Mucosa of stomach (tissue), 1 donor: ENCODE measurements at regions not wholly inside any gene's neighbourhood (a gene's known extent, or its start where the extent isn't known, plus 50 kb on each side); places are given as distances from the start of the nearest gene placed in this dataset.

Experiments used
- H3K27me3 ChIP-seq: one replicate; pipeline ENCODE4 v1.7.0; 2013; ENCODE audit warnings: mild to moderate bottlenecking, low read length; ENCODE audit not compliant: control insufficient read depth, insufficient read depth
- H3K36me3 ChIP-seq: one replicate; pipeline ENCODE4 v1.7.0; 2013; ENCODE audit warnings: low read length; ENCODE audit not compliant: control insufficient read depth, insufficient read depth
- H3K4me1 ChIP-seq: one replicate; pipeline ENCODE4 v1.7.0; 2013; ENCODE audit warnings: mild to moderate bottlenecking, low read length; ENCODE audit not compliant: control insufficient read depth, insufficient read depth
- H3K4me3 ChIP-seq: one replicate; pipeline ENCODE4 v1.7.0; 2013; ENCODE audit warnings: low read length
- H3K9ac ChIP-seq: one replicate; pipeline ENCODE4 v1.7.0; 2013; ENCODE audit warnings: mild to moderate bottlenecking, low read length, moderate library complexity
- H3K9me3 ChIP-seq: one replicate; pipeline ENCODE4 v1.7.0; 2013; ENCODE audit warnings: mild to moderate bottlenecking, low read length, moderate library complexity; ENCODE audit not compliant: control insufficient read depth
- donor health status: Pancreatic carcinoma.

DNA sequence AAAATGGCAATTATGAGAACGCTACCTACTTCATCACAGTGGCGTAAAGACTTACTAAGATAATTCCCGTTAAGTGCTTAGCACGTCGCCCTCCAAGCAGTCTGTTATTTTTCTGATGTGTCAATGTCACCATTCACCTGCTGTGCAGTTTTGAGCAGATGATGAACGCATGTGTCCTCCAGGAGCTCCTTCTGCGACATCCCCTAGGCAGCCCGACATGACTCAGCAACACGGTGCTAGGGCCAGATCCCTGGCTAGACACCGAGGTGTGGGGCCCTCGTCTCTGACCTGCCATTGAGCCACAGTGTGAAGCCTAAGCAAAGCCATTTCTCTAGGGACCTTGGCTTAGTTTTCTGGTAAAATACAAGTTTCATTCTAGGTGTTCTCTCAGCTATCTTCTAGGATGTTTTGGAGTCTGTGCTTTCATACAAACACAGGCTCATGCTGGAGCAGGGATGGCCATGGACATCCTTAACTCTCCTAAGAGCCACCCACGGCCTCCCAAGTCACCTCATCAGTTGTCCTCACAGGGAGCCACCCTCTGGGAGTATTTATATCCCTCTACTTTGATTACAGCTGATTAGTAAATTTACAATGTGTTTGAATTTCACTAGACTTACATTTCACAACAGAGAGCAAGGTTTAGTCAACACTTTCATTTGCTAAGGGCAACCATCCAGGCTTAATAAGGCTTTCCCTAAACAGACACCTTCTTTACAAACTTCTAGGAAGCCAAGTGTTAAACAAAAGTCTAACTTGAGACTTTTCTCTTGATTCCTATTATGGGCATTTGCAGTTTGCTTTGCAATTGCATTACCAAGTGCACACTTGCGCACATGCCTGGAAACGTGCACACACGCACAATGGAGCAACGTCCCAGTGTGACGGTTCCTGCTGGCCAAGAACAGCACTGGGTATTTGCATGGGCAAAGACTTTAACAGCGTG lies 376.8 kb upstream of the ID2 start:
- peaks cover 8% of the 10 kb centered on the region for H3K27me3 ChIP-seq
- H3K9ac ChIP-seq = no peak overlapping the region
- H3K9me3 ChIP-seq = no peaks in the 10 kb centered on the region
- no peaks in the 10 kb centered on the region for H3K36me3 ChIP-seq
- no peak overlapping the region for H3K4me3 ChIP-seq
- peaks cover 23% of the 10 kb centered on the region for H3K4me1 ChIP-seq

DNA sequence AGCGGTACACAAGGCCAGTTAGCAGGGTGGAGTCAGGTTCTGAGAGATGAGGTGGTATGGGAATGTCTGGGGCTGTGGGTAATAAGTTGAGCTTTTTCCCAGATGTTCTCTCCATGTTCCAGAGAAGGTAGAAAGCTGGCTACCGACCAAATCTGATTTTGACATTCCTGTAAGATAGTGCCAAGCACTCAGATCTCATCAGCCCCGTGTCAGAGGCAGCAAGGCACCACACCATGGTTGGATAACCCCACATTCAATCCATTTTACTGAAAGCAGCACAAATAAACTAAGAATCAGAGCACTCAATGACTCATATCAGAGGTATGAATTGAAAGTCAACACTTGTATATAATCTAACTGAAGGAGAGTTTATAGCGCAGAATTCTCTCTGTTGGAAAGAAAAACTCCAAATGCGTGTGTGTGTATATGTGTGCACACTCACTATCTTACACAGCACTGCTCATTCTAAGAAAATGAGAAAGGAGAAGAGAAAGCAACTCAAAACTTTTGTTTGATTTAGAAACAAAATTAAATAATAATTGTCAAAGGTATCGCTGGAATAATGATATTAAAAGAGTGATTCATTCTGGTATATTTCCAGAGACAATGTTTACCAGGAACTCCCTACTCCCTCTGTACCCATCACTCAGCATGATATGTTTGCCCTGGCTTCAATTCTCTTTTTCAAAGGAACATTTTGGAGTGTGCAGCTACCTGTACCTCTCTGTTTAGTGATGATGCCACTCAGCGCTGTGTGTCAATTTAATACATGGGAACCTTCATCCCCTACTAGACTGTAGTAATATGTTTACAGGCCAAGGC lies 375.1 kb upstream of the ID2 start:
- H3K9ac ChIP-seq = no peak overlapping the region
- H3K4me3 ChIP-seq = no peak overlapping the region
- H3K9me3 ChIP-seq = no peaks in the 10 kb centered on the region
- peaks cover 22% of the 10 kb centered on the region for H3K4me1 ChIP-seq
- no peaks in the 10 kb centered on the region for H3K36me3 ChIP-seq
- H3K27me3 ChIP-seq = peaks cover 8% of the 10 kb centered on the region

DNA sequence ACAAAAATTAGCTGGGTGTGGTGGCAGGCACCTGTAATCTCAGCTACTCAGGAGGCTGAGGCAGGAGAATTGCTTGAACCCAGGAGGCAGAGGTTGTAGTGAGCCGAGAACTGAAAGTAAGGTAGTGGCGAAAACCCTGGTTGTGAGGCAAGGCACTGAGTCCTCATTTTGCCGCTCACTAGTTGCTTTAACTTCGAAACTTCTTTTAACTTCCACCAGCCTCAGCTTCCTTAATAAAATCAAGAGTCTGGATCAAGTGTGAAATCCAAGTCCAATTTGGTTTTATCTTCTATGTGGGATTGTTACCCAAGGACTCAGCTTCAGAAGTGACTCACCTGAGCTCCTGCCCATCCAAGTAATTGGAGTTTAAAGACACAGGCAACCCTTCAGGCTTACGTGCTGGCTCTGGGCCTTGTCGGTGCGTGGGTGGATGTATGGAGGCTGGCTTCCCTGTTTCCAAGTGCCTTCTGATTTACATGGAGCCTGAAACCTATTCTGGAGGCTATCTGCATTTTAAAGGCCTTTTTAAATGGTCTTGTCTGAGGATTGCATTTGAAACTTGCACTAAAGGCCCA lies 374.2 kb upstream of the ID2 start:
- peaks cover 14% of the 10 kb centered on the region for H3K27me3 ChIP-seq

DNA sequence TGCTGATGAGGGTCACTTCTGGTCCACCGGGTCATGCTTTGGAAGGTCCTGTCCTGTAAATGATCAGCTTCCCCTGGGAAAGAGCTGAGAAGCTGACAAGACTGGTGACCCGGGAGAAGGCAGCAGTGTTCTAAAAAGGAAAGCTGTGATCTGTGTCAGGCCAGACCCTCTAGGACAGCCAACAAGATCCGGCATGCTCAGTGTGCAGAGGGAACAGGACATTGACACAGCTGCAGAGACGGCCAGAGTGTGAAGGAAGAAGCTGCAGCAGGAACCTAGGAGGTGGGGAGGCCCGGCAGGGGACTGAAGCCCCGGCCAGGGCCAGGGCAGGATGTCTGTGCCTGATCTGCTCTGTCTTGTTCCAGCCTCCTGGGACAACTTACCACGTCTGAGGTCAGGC lies 372.7 kb upstream of the ID2 start:
- no peaks in the 10 kb centered on the region for H3K36me3 ChIP-seq
- no peak overlapping the region for H3K9ac ChIP-seq
- H3K4me1 ChIP-seq = peaks cover 32% of the 10 kb centered on the region
- peaks cover 14% of the 10 kb centered on the region for H3K27me3 ChIP-seq
- no peaks in the 10 kb centered on the region for H3K9me3 ChIP-seq
- no peak overlapping the region for H3K4me3 ChIP-seq

More for the DNA sequence above, 374.2 kb upstream of the ID2 start:
- H3K4me1 ChIP-seq = peaks cover 18% of the 10 kb centered on the region
- H3K9ac ChIP-seq = no peak overlapping the region
- H3K4me3 ChIP-seq = no peak overlapping the region
- H3K9me3 ChIP-seq = no peaks in the 10 kb centered on the region
- no peaks in the 10 kb centered on the region for H3K36me3 ChIP-seq

DNA sequence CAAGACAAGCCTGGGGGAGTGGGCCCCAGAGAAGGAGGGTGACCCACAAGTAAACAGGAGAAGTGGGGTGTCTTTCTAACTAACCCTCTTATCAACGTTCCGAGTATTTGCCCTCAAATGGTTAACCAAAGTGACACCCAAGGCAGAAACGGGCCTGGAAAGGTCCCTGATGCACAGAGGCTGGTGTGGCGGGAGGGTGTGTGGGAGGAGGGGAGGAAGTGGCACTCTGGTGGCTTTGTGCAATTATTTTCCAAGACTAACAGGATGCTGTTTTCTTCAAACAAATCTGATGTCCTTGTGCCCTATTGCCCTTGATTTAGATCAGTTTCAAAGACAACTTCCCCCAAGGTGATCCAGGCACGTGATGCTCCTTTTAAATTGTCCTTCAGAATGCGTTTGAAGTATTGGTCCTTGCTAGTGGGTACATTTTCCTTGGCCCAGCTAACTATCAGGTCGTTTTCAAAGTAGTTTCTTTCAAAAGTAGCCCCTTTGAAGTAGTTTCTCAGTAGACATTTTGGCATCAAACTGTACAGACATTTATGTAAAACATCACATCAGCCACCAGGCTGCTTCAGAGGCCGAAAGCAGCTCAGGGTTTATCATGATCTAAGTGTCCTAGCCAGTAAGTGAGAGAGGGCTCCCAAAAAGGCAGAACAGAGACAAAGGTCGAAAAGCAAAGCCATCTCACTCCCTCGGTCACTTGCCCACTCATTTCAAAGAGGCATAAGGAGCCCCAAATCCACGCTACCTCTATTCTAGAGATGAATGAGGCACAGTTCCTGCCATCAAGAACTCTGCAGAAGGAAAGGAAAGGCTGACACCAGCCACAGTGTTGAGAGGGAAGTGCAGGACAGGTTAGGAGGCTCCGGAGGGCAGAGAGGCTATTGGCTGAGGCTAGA lies 371.1 kb upstream of the ID2 start:
- Histone ChIP-seq H3K4me3 (no peak overlapping the region), H3K9ac (no peak overlapping the region), H3K27me3 (peaks cover 14% of the 10 kb centered on the region), H3K9me3 (no peaks in the 10 kb centered on the region), H3K4me1 (peaks cover 37% of the 10 kb centered on the region), H3K36me3 (no peaks in the 10 kb centered on the region)

DNA sequence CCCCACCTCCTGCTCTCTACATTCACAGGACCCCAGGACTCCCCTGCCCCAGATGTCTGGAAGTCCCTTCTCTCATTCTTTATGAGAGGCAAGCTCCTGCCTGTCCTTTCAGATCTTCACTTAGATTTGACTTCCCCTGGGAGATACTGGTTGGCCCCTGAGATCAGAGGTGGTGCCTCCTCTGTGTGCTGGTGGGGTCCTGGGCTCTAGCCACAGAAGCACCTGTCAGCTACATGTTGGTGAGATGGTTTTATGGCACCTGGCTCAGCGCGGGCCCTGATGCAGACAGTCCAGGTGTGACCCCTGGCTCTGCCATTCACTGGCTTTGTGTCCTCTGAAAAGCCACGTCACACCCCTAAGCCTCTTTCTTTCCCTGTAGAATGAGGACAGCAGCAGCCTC lies 369.6 kb upstream of the ID2 start:
- Histone ChIP-seq H3K9me3 (no peaks in the 10 kb centered on the region), H3K27me3 (peaks cover 14% of the 10 kb centered on the region), H3K4me3 (no peak overlapping the region), H3K36me3 (no peaks in the 10 kb centered on the region), H3K9ac (no peak overlapping the region), H3K4me1 (peaks cover 30% of the 10 kb centered on the region)

DNA sequence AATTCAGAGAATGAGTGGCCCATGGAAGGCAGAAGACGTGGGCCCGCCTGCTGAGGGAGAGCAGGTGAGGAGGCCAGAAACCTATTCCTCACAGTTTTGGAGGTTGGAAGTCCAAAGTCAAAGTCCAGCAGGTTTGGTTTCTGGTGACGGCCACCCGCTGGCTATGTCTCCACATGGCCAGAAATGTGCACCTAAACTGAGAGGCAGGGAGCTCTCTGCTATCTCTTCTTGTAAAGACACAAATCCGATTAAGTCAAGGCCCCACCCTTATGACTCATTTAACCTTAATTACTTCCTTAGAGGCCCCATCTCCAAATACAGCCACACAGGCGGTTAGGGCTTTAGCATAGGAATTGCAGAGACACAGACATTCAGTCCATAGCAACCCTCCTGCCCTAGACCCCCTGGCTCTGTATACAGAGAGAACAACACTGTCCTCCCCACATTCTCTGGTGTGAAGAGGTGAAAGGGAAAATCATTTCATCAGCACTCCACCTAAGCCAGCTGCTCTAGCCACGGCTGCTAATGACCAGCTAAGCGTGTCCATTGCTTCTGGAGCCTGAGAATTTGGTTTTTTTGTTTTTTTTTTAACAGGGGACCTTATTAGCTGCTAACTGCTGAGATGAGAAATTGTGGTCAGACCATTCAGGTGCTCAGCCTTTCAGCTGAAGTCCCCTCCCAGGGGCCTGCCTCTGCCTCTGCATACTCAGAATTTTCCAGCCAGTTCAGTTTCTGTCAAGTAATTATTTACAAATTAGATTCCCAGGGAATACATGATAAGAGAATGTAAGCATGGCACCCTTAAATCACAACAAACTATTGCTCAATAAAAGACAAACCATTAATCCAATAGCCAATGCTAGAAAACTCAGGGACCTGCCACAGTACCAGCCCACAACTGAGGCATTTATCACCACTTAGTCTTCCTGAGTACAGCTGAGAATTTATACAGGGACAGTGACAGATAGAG lies 368.7 kb upstream of the ID2 start:
- Histone ChIP-seq H3K36me3 (no peaks in the 10 kb centered on the region), H3K4me3 (no peak overlapping the region), H3K9me3 (no peaks in the 10 kb centered on the region), H3K4me1 (peaks cover 25% of the 10 kb centered on the region), H3K27me3 (peaks cover 13% of the 10 kb centered on the region), H3K9ac (no peak overlapping the region)

GRCh38 chr2:8314063-8314462 lies 367.8 kb upstream of the ID2 start:
- no peak overlapping the region for H3K4me3 ChIP-seq
- no peaks in the 10 kb centered on the region for H3K36me3 ChIP-seq
- H3K27me3 ChIP-seq = peaks cover 6% of the 10 kb centered on the region
- peaks cover 25% of the 10 kb centered on the region for H3K4me1 ChIP-seq
- no peak overlapping the region for H3K9ac ChIP-seq
- no peaks in the 10 kb centered on the region for H3K9me3 ChIP-seq

GRCh38 chr2:8315531-8316165 lies 366.2 kb upstream of the ID2 start:
- H3K9ac ChIP-seq = no peak overlapping the region
- H3K27me3 ChIP-seq = peaks cover 11% of the 10 kb centered on the region
- no peaks in the 10 kb centered on the region for H3K36me3 ChIP-seq
- H3K9me3 ChIP-seq = no peaks in the 10 kb centered on the region
- H3K4me1 ChIP-seq = peaks cover 25% of the 10 kb centered on the region
- H3K4me3 ChIP-seq = no peak overlapping the region

DNA sequence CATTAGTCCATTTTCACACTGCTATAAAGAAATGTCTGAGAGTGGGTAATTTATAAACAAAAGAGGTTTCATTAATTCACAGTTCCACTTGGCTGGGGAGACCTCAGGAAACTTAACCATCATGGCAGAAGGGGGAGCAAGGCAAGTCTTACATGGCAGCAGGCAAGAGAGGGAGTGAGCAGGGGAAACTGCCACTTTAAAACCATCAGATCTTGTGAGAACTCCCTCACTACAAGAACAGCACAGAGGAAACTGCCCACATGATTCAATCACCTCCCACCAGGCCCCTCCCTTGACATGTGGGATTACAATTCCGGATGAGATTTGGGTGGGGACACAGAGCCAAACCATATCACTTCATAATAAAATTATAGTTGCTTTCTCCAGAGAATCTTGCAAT lies 365.5 kb upstream of the ID2 start:
- Histone ChIP-seq H3K4me1 (peaks cover 25% of the 10 kb centered on the region), H3K9ac (no peak overlapping the region), H3K4me3 (no peak overlapping the region), H3K27me3 (peaks cover 11% of the 10 kb centered on the region), H3K9me3 (no peaks in the 10 kb centered on the region), H3K36me3 (no peaks in the 10 kb centered on the region)
